ENCODE measurements at regions not wholly inside any gene's neighbourhood (a gene's known extent, or its start where the extent isn't known, plus 50 kb on each side); places are given as distances from the start of the nearest gene placed in this dataset.

GRCh38 chr1:168830562-168830961 lies 101.6 kb upstream of the DPT start:
- TF ChIP-seq CTCF (IDR thresholded peaks at IDR 0.05) = no peak
- no peak for TF ChIP-seq POLR2A (IDR thresholded peaks at IDR 0.05)

All from transverse colon (tissue), 3 donors.